ENCODE measurements at regions not wholly inside any gene's neighbourhood (a gene's known extent, or its start where the extent isn't known, plus 50 kb on each side); places are given as distances from the start of the nearest gene placed in this dataset.
A peak's percentile ranks its signal among the peaks of the same experiment; 100 is the strongest.

- Histone ChIP-seq H3K27ac (ENCODE audit: low read depth in 2 of 2, low read length in 2 of 2) (peak overlapping the region; percentile 50 to 81), H3K36me3 (ENCODE audit: control insufficient read depth in 2 of 3, insufficient read depth in 3 of 3, low read length in 3 of 3) (no peaks in the 10 kb centered on the region), H3K4me3 (ENCODE audit: low read length in 3 of 3) (peak overlapping the region; percentile 17 to 72 (median 68)), H3K9me3 (ENCODE audit: control insufficient read depth in 2 of 3, insufficient read depth in 1 of 3, low read length in 3 of 3) (no peaks in the 10 kb centered on the region), H3K9ac (ENCODE audit: low read length in 3 of 3) (peak overlapping the region in 2 of 3 donors; percentile 16 to 63), H3K27me3 (ENCODE audit: control insufficient read depth, insufficient read depth, low read length) (no peaks in the 10 kb centered on the region), H3K4me1 (ENCODE audit: control insufficient read depth in 2 of 3, insufficient read depth in 2 of 3, low read depth in 1 of 3, low read length in 3 of 3) (peaks cover 0 to 7% (median 3%) of the 10 kb centered on the region in 3 donors)
- no peak for TF ChIP-seq CTCF (IDR thresholded peaks at IDR 0.05; ENCODE audit: borderline replicate concordance, extremely low read depth, insufficient read depth)
- FAIRE-seq, result no peak
- intact Hi-C loops (cut with DNase I), result no loop called here
- peak in 1 of 5 donors; percentile 48 for DNase-seq
These were observed 57.3 kb upstream of the MET start for GRCh38 chr7:116614499-116615262.

GRCh38 chr7:116616555-116617059, 55.4 kb upstream of the MET start:
- no peak overlapping the region for H3K4me3 ChIP-seq (ENCODE audit: low read length in 3 of 3)
- no peaks in the 10 kb centered on the region for H3K36me3 ChIP-seq (ENCODE audit: control insufficient read depth in 2 of 3, insufficient read depth in 3 of 3, low read length in 3 of 3)
- H3K27ac ChIP-seq (ENCODE audit: low read depth in 2 of 2, low read length in 2 of 2), result no peak overlapping the region
- FAIRE-seq, result no peak
- peaks cover 0 to 7% (median 3%) of the 10 kb centered on the region in 3 donors for H3K4me1 ChIP-seq (ENCODE audit: control insufficient read depth in 2 of 3, insufficient read depth in 2 of 3, low read depth in 1 of 3, low read length in 3 of 3)
- H3K27me3 ChIP-seq (ENCODE audit: control insufficient read depth, insufficient read depth, low read length), result no peaks in the 10 kb centered on the region
- no peaks in the 10 kb centered on the region for H3K9me3 ChIP-seq (ENCODE audit: control insufficient read depth in 2 of 3, insufficient read depth in 1 of 3, low read length in 3 of 3)
- H3K9ac ChIP-seq (ENCODE audit: low read length in 3 of 3), result no peak overlapping the region
- TF ChIP-seq CTCF (IDR thresholded peaks at IDR 0.05; ENCODE audit: borderline replicate concordance, extremely low read depth, insufficient read depth), result no peak
- no peak for DNase-seq
- intact Hi-C loops (cut with DNase I), result no loop called here

GRCh38 chr7:116617878-116618277, 54.1 kb upstream of the MET start:
- Histone ChIP-seq H3K9me3 (ENCODE audit: control insufficient read depth in 2 of 3, insufficient read depth in 1 of 3, low read length in 3 of 3) (no peaks in the 10 kb centered on the region), H3K4me1 (ENCODE audit: control insufficient read depth in 2 of 3, insufficient read depth in 2 of 3, low read depth in 1 of 3, low read length in 3 of 3) (peaks cover 0 to 7% (median 3%) of the 10 kb centered on the region in 3 donors), H3K4me3 (ENCODE audit: low read length in 3 of 3) (no peak overlapping the region), H3K27ac (ENCODE audit: low read depth in 2 of 2, low read length in 2 of 2) (no peak overlapping the region), H3K9ac (ENCODE audit: low read length in 3 of 3) (no peak overlapping the region), H3K27me3 (ENCODE audit: control insufficient read depth, insufficient read depth, low read length) (no peaks in the 10 kb centered on the region), H3K36me3 (ENCODE audit: control insufficient read depth in 2 of 3, insufficient read depth in 3 of 3, low read length in 3 of 3) (no peaks in the 10 kb centered on the region)
- intact Hi-C loops (cut with DNase I), result no loop called here
- no peak for DNase-seq
- TF ChIP-seq CTCF (IDR thresholded peaks at IDR 0.05; ENCODE audit: borderline replicate concordance, extremely low read depth, insufficient read depth), result no peak
- no peak for FAIRE-seq

Data from kidney (tissue), 13 donors.